ENCODE measurements at regions not wholly inside any gene's neighbourhood (a gene's known extent, or its start where the extent isn't known, plus 50 kb on each side); places are given as distances from the start of the nearest gene placed in this dataset.

DNA sequence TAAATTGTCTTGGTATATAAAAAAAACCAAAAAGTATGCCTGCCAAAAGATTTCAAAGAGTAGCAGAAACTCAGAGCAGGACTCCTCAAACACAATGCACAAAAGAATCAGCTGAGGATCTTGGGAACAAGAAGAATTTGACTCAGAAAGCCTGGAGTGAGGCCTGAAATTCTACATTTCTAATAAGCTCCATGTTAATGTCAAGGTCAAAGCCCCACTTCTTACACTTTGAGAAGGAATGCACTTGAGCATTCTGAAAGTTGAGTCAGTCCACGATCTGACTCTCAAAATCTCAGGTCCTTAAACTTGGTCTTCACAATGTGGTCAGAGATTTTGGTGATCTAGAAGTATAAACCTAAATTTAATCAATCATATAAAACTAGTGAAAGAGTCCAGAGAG, 910.0 kb upstream of the GBE1 start:
- Histone ChIP-seq H3K9me3 (ENCODE audit: low read length) (no peaks in the 10 kb centered on the region), H3F3A (ENCODE audit: low read length, unreplicated experiment) (peaks cover 5% of the 10 kb centered on the region), H4K20me1 (ENCODE audit: low read length) (no peaks in the 10 kb centered on the region), H3K79me2 (ENCODE audit: low read length) (no peaks in the 10 kb centered on the region), H2AFZ (ENCODE audit: low read length) (no peak overlapping the region), H3K9ac (ENCODE audit: low read length) (no peak overlapping the region), H3K4me2 (ENCODE audit: low read length) (no peak overlapping the region), H3K4me3 (ENCODE audit: low read length) (no peak overlapping the region), H3K36me3 (ENCODE audit: low read depth, low read length) (no peaks in the 10 kb centered on the region), H3K27ac (ENCODE audit: low read length) (no peak overlapping the region), H3K27me3 (ENCODE audit: low read length) (no peaks in the 10 kb centered on the region), H3K4me1 (ENCODE audit: insufficient read depth, low read length) (peaks cover 14% of the 10 kb centered on the region), H3K9me2 (replicated peaks; ENCODE audit: low read length) (no peaks in the 10 kb centered on the region)
- ChIA-PET POLR2A (ENCODE audit: unreplicated experiment) (interaction anchor here (0.8 kb wide), 1 partner anchor 28 kb away, joined by 3 read pairs; no protein-coding TSS in a partner anchor), CTCF (no interaction called here)
- DNase-seq: no peak
- no TSS peak for BruUV-seq (replicated peaks)
- no peak for ATAC-seq
- intact Hi-C loops (cut with micrococcal nuclease): no loop called here
- TF ChIP-seq EZH2 (IDR thresholded peaks at IDR 0.05; ENCODE audit: low read length, unreplicated experiment) (no peak), EZH2phosphoT487 (IDR thresholded peaks at IDR 0.05; ENCODE audit: borderline replicate concordance, low read length) (no peak), CTCF (conservative IDR thresholded peaks at IDR 0.05; ENCODE audit: low read depth, low read length) (no peak)

DNA sequence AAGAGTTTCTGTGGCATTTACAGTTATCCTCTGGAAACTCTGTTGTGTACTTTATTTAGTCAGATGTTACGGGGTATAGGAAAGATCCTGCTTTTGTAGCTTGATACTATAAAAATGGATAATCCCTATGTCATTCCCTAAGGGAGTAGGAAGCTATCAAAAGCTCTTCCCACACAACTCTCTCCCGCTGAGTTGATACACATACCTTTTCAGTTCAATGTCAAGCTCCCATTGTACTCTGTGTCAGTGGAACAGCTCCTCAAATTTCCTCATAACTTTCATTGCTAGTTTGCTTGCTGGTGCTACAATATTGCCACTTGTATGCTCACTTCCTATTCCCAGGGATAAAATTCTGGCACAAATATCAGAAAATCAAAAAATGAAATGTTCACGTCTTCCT, 893.3 kb upstream of the GBE1 start:
- Histone ChIP-seq H3K9me2 (replicated peaks; ENCODE audit: low read length) (no peaks in the 10 kb centered on the region), H3K27me3 (ENCODE audit: low read length) (no peaks in the 10 kb centered on the region), H3K4me2 (ENCODE audit: low read length) (no peak overlapping the region), H3K4me1 (ENCODE audit: insufficient read depth, low read length) (no peaks in the 10 kb centered on the region), H3F3A (ENCODE audit: low read length, unreplicated experiment) (no peaks in the 10 kb centered on the region), H3K9me3 (ENCODE audit: low read length) (no peaks in the 10 kb centered on the region), H4K20me1 (ENCODE audit: low read length) (no peaks in the 10 kb centered on the region), H3K9ac (ENCODE audit: low read length) (no peak overlapping the region), H3K4me3 (ENCODE audit: low read length) (no peak overlapping the region), H3K36me3 (ENCODE audit: low read depth, low read length) (no peaks in the 10 kb centered on the region), H2AFZ (ENCODE audit: low read length) (no peak overlapping the region), H3K79me2 (ENCODE audit: low read length) (no peaks in the 10 kb centered on the region), H3K27ac (ENCODE audit: low read length) (no peak overlapping the region)
- ChIA-PET CTCF (no interaction called here), POLR2A (ENCODE audit: unreplicated experiment) (no interaction called here)
- DNase-seq (no peak), ATAC-seq (no peak; the same call in 1 of the 2 replicates)
- no TSS peak for BruUV-seq (replicated peaks)
- TF ChIP-seq EZH2phosphoT487 (IDR thresholded peaks at IDR 0.05; ENCODE audit: borderline replicate concordance, low read length): no peak
- TF ChIP-seq EZH2 (IDR thresholded peaks at IDR 0.05; ENCODE audit: low read length, unreplicated experiment): no peak
- no peak for TF ChIP-seq CTCF (conservative IDR thresholded peaks at IDR 0.05; ENCODE audit: low read depth, low read length)
- intact Hi-C loops (cut with micrococcal nuclease): no loop called here

GRCh38 chr3:82643948-82644347, 882.5 kb upstream of the GBE1 start:
- H4K20me1 ChIP-seq (ENCODE audit: low read length): no peaks in the 10 kb centered on the region
- ChIA-PET CTCF (interaction anchor here (0.7 kb wide), 1 partner anchor 1523 kb away, joined by 4 read pairs; no protein-coding TSS in a partner anchor), POLR2A (ENCODE audit: unreplicated experiment) (interaction anchor here (0.5 kb wide), 1 partner anchor 27 kb away, joined by 3 read pairs; no protein-coding TSS in a partner anchor)
- no peak overlapping the region for H3K4me2 ChIP-seq (ENCODE audit: low read length)
- H3K79me2 ChIP-seq (ENCODE audit: low read length): no peaks in the 10 kb centered on the region
- no peaks in the 10 kb centered on the region for H3K9me2 ChIP-seq (replicated peaks; ENCODE audit: low read length)
- DNase-seq (peak; percentile 51), ATAC-seq (peak; percentile 92)
- H3K9me3 ChIP-seq (ENCODE audit: low read length): no peaks in the 10 kb centered on the region
- no peaks in the 10 kb centered on the region for H3K27me3 ChIP-seq (ENCODE audit: low read length)
- 0 out of 2 replicates have a peak, but pooled peaks cover 4% of the 10 kb centered on the region for H3K4me1 ChIP-seq (ENCODE audit: insufficient read depth, low read length)
- H2AFZ ChIP-seq (ENCODE audit: low read length): no peak overlapping the region
- BruUV-seq (replicated peaks): no TSS peak
- intact Hi-C loops (cut with micrococcal nuclease): loop anchor here (1.0 kb wide), 2 partner anchors 63 to 879 kb away; no protein-coding TSS in a partner anchor
- H3K36me3 ChIP-seq (ENCODE audit: low read depth, low read length): no peaks in the 10 kb centered on the region
- H3K4me3 ChIP-seq (ENCODE audit: low read length): no peak overlapping the region
- H3K9ac ChIP-seq (ENCODE audit: low read length): no peak overlapping the region
- no peak for TF ChIP-seq EZH2 (IDR thresholded peaks at IDR 0.05; ENCODE audit: low read length, unreplicated experiment)
- TF ChIP-seq CTCF (conservative IDR thresholded peaks at IDR 0.05; ENCODE audit: low read depth, low read length): peak; percentile 55
- no peak overlapping the region for H3K27ac ChIP-seq (ENCODE audit: low read length)
- H3F3A ChIP-seq (ENCODE audit: low read length, unreplicated experiment): no peaks in the 10 kb centered on the region

Measured in PC-3 (cell line).